Kidney (tissue), 13 donors: ENCODE measurements at regions not wholly inside any gene's neighbourhood (a gene's known extent, or its start where the extent isn't known, plus 50 kb on each side); places are given as distances from the start of the nearest gene placed in this dataset.
"Not testable (repeated sequence)": the region's sequence is repeated elsewhere in the genome, so short reads cannot be mapped to it uniquely, and the experiment has no call there.

ENCODE experiments used
- DNase-seq, 5 donors: peaks; one replicate each; pipeline ENCODE4 v3.0.0-alpha.2; 2013 to 2020
- FAIRE-seq: peaks from 2 replicates; lab custom pipeline; 2012; peaks lifted over from hg19 to GRCh38; lab: Jason Lieb, UNC
- H3K27ac ChIP-seq, 2 donors: one replicate each; pipeline ENCODE4 v1.7.0; 2013; ENCODE audit warnings: low read depth in 2 of 2, low read length in 2 of 2, inconsistent platforms in 1 of 2
- H3K27me3 ChIP-seq: one replicate; pipeline ENCODE4 v1.7.1; 2013; ENCODE audit warnings: low read length, inconsistent platforms; ENCODE audit not compliant: control insufficient read depth, insufficient read depth
- H3K36me3 ChIP-seq, 3 donors: one replicate each; pipeline versions ENCODE4 v1.7.0 to v1.7.1; 2013; ENCODE audit warnings: low read length in 3 of 3, control low read depth in 1 of 3, inconsistent platforms in 1 of 3; ENCODE audit not compliant: insufficient read depth in 3 of 3, control insufficient read depth in 2 of 3
- H3K4me1 ChIP-seq, 3 donors: one replicate each; pipeline versions ENCODE4 v1.7.0 to v1.7.1; 2013; ENCODE audit warnings: low read length in 3 of 3, inconsistent platforms in 1 of 3, low read depth in 1 of 3; ENCODE audit not compliant: control insufficient read depth in 2 of 3, insufficient read depth in 2 of 3
- H3K4me3 ChIP-seq, 3 donors: one replicate each; pipeline versions ENCODE4 v1.7.0 to v1.8.1; 2013; ENCODE audit warnings: low read length in 3 of 3, control low read depth in 1 of 3, inconsistent platforms in 1 of 3
- H3K9ac ChIP-seq, 3 donors: one replicate each; pipeline versions ENCODE4 v1.7.0 to v1.7.1; 2013; ENCODE audit warnings: low read length in 3 of 3, control low read depth in 1 of 3, inconsistent platforms in 1 of 3
- H3K9me3 ChIP-seq, 3 donors: one replicate each; pipeline versions ENCODE4 v1.7.0 to v1.7.1; 2013; ENCODE audit warnings: low read length in 3 of 3, control low read depth in 1 of 3, inconsistent platforms in 1 of 3; ENCODE audit not compliant: control insufficient read depth in 2 of 3, insufficient read depth in 1 of 3
- intact Hi-C: fragments of 100-400 bp; cut with DNase I; formaldehyde crosslinking; loops from one replicate; pipeline ENCODE4 v1.11.1; 2022
- TF ChIP-seq, protein P1 (sequence below): IDR thresholded peaks from 3 replicates; pipeline ENCODE4 v1.5.1; 2012; ENCODE audit warnings: mild to moderate bottlenecking, moderate library complexity, borderline replicate concordance; ENCODE audit not compliant: insufficient read depth; ENCODE audit errors: extremely low read depth
- donor health status: control.
- donor health status: control.
- donor health status: control.
- donor health status: control.
- donor health status: control.
- donor health status: DM: yes; HTN: yes; CAD: no.
- donor health status: Normal renal cell carcinoma (clear cell type).

DNA sequence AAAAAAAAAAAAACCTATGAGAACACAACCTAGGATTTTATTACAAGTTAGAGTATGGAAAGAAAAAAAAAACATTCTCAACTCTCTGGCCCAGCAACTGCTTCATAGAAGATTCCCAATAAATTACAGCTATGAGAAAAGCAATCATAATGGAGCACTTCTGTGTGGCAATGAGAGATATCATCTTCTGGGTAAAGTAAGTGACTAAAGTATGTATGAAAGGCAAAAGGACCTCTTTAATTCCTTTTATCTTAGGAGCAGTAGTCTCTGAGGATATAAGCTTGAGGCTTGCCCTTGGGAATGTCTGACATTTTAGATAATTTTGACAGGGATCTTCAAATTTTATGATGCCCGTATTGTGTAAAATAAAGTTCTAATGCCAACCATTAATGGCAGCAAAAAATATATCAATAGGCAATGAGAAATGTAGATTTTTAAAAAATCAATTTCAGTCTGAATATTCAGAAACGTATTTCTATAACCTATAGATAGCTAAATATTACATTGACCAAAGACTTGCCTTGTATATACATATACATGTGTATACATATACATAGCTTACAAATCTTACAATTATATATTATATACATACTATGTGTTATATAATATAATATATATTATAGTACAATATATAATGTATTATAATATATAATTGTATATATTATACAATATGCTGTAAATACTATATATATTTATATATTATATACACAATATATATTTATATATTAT lies 823.9 kb upstream of the SLITRK1 start:
- Histone ChIP-seq H3K27me3 (no peaks in the 10 kb centered on the region), H3K27ac (no peak overlapping the region), H3K4me3 (no peak overlapping the region), H3K9ac (no peak overlapping the region), H3K36me3 (no peaks in the 10 kb centered on the region), H3K4me1 (no peaks in the 10 kb centered on the region), H3K9me3 (no peaks in the 10 kb centered on the region)
- TF ChIP-seq, protein P1, sequence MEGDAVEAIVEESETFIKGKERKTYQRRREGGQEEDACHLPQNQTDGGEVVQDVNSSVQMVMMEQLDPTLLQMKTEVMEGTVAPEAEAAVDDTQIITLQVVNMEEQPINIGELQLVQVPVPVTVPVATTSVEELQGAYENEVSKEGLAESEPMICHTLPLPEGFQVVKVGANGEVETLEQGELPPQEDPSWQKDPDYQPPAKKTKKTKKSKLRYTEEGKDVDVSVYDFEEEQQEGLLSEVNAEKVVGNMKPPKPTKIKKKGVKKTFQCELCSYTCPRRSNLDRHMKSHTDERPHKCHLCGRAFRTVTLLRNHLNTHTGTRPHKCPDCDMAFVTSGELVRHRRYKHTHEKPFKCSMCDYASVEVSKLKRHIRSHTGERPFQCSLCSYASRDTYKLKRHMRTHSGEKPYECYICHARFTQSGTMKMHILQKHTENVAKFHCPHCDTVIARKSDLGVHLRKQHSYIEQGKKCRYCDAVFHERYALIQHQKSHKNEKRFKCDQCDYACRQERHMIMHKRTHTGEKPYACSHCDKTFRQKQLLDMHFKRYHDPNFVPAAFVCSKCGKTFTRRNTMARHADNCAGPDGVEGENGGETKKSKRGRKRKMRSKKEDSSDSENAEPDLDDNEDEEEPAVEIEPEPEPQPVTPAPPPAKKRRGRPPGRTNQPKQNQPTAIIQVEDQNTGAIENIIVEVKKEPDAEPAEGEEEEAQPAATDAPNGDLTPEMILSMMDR = no peak
- DNase-seq (peak in 1 of 5 donors; percentile 39), FAIRE-seq (no peak)
- intact Hi-C loops = no loop called here

DNA sequence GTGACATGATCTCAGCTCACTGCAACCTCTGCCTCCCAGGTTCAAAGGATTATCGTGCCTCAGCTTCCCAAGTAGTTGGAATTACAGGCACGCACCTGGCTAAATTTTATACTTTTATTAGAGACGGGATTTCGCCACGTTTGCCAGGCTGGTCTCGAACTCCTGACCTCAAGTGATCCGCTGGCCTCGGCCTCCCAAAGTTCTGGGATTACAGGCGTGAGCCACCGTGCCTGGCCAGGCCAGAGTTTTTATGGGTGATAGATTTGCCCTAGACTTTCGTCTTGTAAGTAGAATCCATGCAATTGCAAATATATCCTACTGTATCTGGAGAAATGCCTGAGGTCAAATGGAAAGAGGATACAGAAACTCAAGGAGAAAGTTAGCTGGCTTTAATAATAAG lies 819.9 kb upstream of the SLITRK1 start:
- DNase-seq (no peak), FAIRE-seq (no peak)
- Histone ChIP-seq H3K9me3 (peaks cover 0 to 4% (median 2%) of the 10 kb centered on the region in 3 donors), H3K9ac (no peak overlapping the region), H3K4me3 (no peak overlapping the region), H3K27me3 (no peaks in the 10 kb centered on the region), H3K36me3 (no peaks in the 10 kb centered on the region), H3K4me1 (no peaks in the 10 kb centered on the region), H3K27ac (no peak overlapping the region)
- intact Hi-C loops = no loop called here
- TF ChIP-seq, protein P1 = no peak

DNA sequence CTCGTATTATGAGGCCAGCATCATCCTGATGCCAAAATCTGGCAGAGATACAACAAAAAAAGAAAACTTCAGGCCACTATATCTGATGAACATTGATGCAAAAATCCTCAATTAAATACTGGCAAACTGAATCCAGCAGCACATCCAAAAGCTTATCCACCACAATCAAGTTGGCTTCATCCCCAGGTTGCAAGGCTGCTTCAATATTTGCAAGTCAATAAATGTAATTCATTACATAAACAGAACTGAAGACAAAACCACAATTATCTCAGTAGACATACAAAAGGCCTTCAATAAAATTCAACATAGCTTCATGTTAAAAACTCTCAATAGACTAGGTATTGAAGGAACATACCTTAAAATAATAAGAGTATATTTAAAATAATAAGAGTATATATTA lies 815.3 kb upstream of the SLITRK1 start:
- intact Hi-C loops, H3K9me3 ChIP-seq, H3K36me3 ChIP-seq, H3K27ac ChIP-seq, H3K4me1 ChIP-seq, H3K4me3 ChIP-seq, H3K9ac ChIP-seq, DNase-seq, FAIRE-seq, H3K27me3 ChIP-seq: not testable (repeated sequence)

DNA sequence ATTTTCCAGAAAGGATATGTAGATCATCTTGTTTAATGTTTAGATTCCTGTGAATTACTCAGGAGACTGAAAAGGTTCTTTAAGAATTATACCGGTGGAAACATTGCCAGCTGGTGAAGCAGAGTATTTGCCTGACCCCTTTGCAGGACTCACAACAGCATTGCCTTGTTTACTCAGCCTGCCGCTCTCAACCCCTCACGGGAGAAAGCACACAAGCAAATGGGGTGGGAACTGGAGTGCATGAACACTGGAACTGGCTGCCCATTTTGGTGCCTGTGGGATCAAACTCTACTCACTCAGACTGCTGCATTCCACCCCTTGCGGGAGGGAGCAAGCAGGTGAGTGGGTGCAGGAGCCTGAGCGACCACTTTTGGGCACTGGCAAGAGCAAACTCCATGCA lies 804.7 kb upstream of the SLITRK1 start:
- no peaks in the 10 kb centered on the region for H3K27me3 ChIP-seq
- H3K36me3 ChIP-seq = no peaks in the 10 kb centered on the region
- no peak overlapping the region for H3K27ac ChIP-seq
- FAIRE-seq = no peak
- H3K4me3 ChIP-seq = no peak overlapping the region
- H3K4me1 ChIP-seq = no peaks in the 10 kb centered on the region
- no peak for DNase-seq
- H3K9ac ChIP-seq = no peak overlapping the region
- intact Hi-C loops = no loop called here
- TF ChIP-seq, protein P1 = no peak
- peaks cover 0 to 2% (median 0%) of the 10 kb centered on the region in 3 donors for H3K9me3 ChIP-seq
